ENCODE measurements at regions not wholly inside any gene's neighbourhood (a gene's known extent, or its start where the extent isn't known, plus 50 kb on each side); places are given as distances from the start of the nearest gene placed in this dataset.

GRCh38 chr4:45007508-45007907 is 281.2 kb upstream of the GNPDA2 start:
- no peak overlapping the region for H3K27ac ChIP-seq
- TF ChIP-seq, protein P1, sequence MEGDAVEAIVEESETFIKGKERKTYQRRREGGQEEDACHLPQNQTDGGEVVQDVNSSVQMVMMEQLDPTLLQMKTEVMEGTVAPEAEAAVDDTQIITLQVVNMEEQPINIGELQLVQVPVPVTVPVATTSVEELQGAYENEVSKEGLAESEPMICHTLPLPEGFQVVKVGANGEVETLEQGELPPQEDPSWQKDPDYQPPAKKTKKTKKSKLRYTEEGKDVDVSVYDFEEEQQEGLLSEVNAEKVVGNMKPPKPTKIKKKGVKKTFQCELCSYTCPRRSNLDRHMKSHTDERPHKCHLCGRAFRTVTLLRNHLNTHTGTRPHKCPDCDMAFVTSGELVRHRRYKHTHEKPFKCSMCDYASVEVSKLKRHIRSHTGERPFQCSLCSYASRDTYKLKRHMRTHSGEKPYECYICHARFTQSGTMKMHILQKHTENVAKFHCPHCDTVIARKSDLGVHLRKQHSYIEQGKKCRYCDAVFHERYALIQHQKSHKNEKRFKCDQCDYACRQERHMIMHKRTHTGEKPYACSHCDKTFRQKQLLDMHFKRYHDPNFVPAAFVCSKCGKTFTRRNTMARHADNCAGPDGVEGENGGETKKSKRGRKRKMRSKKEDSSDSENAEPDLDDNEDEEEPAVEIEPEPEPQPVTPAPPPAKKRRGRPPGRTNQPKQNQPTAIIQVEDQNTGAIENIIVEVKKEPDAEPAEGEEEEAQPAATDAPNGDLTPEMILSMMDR (IDR thresholded peaks at IDR 0.05), result no peak
- no peaks in the 10 kb centered on the region for H3K27me3 ChIP-seq
- no peaks in the 10 kb centered on the region for H3K36me3 ChIP-seq
- no peak for DNase-seq (ENCODE audit: low spot score)
- no peaks in the 10 kb centered on the region for H3K4me1 ChIP-seq
- H3K4me3 ChIP-seq, result no peak overlapping the region
- no peaks in the 10 kb centered on the region for H3K9me3 ChIP-seq

GRCh38 chr4:45006078-45006477 is 279.7 kb upstream of the GNPDA2 start:
- Histone ChIP-seq H3K36me3 (no peaks in the 10 kb centered on the region), H3K4me1 (no peaks in the 10 kb centered on the region), H3K9me3 (no peaks in the 10 kb centered on the region), H3K4me3 (no peak overlapping the region), H3K27me3 (no peaks in the 10 kb centered on the region), H3K27ac (no peak overlapping the region)
- TF ChIP-seq, protein P1 (IDR thresholded peaks at IDR 0.05), result no peak
- no peak for DNase-seq (ENCODE audit: low spot score)

- TF ChIP-seq, protein P1 (IDR thresholded peaks at IDR 0.05), result no peak
- no peaks in the 10 kb centered on the region for H3K4me1 ChIP-seq
- H3K4me3 ChIP-seq, result no peak overlapping the region
- H3K36me3 ChIP-seq, result no peaks in the 10 kb centered on the region
- DNase-seq (ENCODE audit: low spot score), result no peak
- no peaks in the 10 kb centered on the region for H3K9me3 ChIP-seq
- H3K27me3 ChIP-seq, result no peaks in the 10 kb centered on the region
- H3K27ac ChIP-seq, result no peak overlapping the region
Measured at GRCh38 chr4:45004847-45005565, 278.6 kb upstream of the GNPDA2 start.

DNA sequence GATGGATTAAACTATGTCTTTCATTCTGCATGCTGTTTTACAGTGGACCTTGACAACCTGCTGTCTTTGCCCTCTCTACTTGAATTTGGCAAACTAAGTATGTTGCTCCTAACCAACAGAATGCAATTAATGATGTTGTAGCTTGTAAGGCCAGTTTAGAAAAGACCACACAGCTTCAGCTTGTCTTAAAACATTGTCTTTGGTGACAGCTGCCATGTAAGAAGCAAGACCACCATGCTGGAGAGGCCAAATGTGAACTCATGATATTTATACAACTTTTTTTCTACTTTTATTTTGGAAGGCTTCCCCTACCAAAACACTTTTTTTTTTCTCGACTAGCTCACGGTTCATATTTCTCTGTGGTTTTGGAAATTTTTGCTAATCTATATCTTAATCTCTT is 278.0 kb upstream of the GNPDA2 start:
- DNase-seq (ENCODE audit: low spot score), result no peak
- TF ChIP-seq, protein P1 (IDR thresholded peaks at IDR 0.05), result no peak
- H3K27ac ChIP-seq, result no peak overlapping the region
- no peaks in the 10 kb centered on the region for H3K9me3 ChIP-seq
- no peak overlapping the region for H3K4me3 ChIP-seq
- H3K27me3 ChIP-seq, result no peaks in the 10 kb centered on the region
- no peaks in the 10 kb centered on the region for H3K36me3 ChIP-seq
- no peaks in the 10 kb centered on the region for H3K4me1 ChIP-seq

- no peak for DNase-seq (ENCODE audit: low spot score)
- no peak overlapping the region for H3K4me3 ChIP-seq
- no peaks in the 10 kb centered on the region for H3K36me3 ChIP-seq
- H3K27ac ChIP-seq, result no peak overlapping the region
- TF ChIP-seq, protein P1 (IDR thresholded peaks at IDR 0.05), result no peak
- no peaks in the 10 kb centered on the region for H3K9me3 ChIP-seq
- H3K4me1 ChIP-seq, result no peaks in the 10 kb centered on the region
- no peaks in the 10 kb centered on the region for H3K27me3 ChIP-seq
Measured at GRCh38 chr4:44996276-44996845, 270.0 kb upstream of the GNPDA2 start.

DNA sequence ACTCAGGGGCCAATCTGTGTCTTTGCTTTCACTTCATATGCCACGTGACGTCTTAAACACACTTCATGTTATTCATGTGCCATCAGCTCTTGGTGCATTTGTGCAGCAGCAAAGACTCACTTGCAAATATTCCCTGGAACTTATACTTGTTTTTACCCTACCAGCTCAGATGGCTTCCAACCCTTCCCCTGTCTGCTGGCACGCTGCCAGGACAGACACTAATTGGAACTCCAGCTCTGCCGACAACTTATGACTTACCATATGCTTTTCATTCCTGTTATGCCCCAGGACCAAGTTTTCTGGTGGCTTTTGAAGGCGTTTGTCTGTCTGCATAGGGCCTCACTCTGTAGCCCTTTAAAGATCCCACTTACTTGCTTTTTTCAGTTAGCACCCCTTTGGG is 261.7 kb upstream of the GNPDA2 start:
- H3K9me3 ChIP-seq, result no peaks in the 10 kb centered on the region
- DNase-seq (ENCODE audit: low spot score), result no peak
- TF ChIP-seq, protein P1 (IDR thresholded peaks at IDR 0.05), result no peak

More for the DNA sequence above, 261.7 kb upstream of the GNPDA2 start:
- no peaks in the 10 kb centered on the region for H3K27me3 ChIP-seq
- H3K27ac ChIP-seq, result no peak overlapping the region
- no peaks in the 10 kb centered on the region for H3K4me1 ChIP-seq
- H3K36me3 ChIP-seq, result no peaks in the 10 kb centered on the region
- no peak overlapping the region for H3K4me3 ChIP-seq
